DND-41 (cell line): ENCODE measurements at regions not wholly inside any gene's neighbourhood (a gene's known extent, or its start where the extent isn't known, plus 50 kb on each side); places are given as distances from the start of the nearest gene placed in this dataset.

Source experiments
- ATAC-seq: fragments of 200-7000 bp; cut with Tn5 transposase; 3 replicates; pipeline ENCODE4 v1.9.1; 2021; ENCODE audit warnings: low read depth; ENCODE audit not compliant: insufficient read depth
- DNase-seq: peaks from one replicate; pipeline ENCODE4 v3.0.0-alpha.2; 2020
- H2AFZ ChIP-seq: 2 replicates; pipeline ENCODE4 v1.6.0; 2012; ENCODE audit warnings: low read depth, low read length
- H3K27ac ChIP-seq: 2 replicates; pipeline ENCODE4 v1.5.1; 2012; ENCODE audit warnings: low read length, inconsistent platforms
- H3K27me3 ChIP-seq: fragments of 200-600 bp; sonication (generic); 2 replicates; pipeline ENCODE4 v1.6.0; 2012; ENCODE audit warnings: low read length, mild to moderate bottlenecking, inconsistent platforms; ENCODE audit not compliant: insufficient read depth, poor library complexity
- H3K36me3 ChIP-seq: 2 replicates; pipeline ENCODE4 v1.5.1; 2012; ENCODE audit warnings: low read length, inconsistent platforms; ENCODE audit not compliant: insufficient read depth
- H3K4me1 ChIP-seq: 2 replicates; pipeline ENCODE4 v1.5.1; 2012; ENCODE audit warnings: mild to moderate bottlenecking, low read length; ENCODE audit not compliant: insufficient read depth
- H3K4me2 ChIP-seq: 2 replicates; pipeline ENCODE4 v1.6.0; 2012; ENCODE audit warnings: mild to moderate bottlenecking, moderate library complexity, low read length, inconsistent platforms; ENCODE audit not compliant: insufficient read depth
- H3K4me3 ChIP-seq, 2 experiments: fragments of 200-600 bp in 1 of 2; shearing (Covaris generic) in 1 of 2; 2 replicates each; pipeline ENCODE4 v1.5.1; 2012 to 2016; ENCODE audit warnings: inconsistent platforms in 2 of 2, low read length in 2 of 2, mild to moderate bottlenecking in 2 of 2, low read depth in 1 of 2, moderate library complexity in 1 of 2
- H3K79me2 ChIP-seq: 2 replicates; pipeline ENCODE4 v1.6.0; 2012; ENCODE audit warnings: low read length, inconsistent platforms; ENCODE audit not compliant: insufficient read depth
- H3K9ac ChIP-seq: 2 replicates; pipeline ENCODE4 v1.6.0; 2012; ENCODE audit warnings: low read depth, mild to moderate bottlenecking, inconsistent platforms, low read length, moderate library complexity
- H3K9me3 ChIP-seq: 2 replicates; pipeline ENCODE4 v1.5.1; 2012; ENCODE audit warnings: low read length, moderate library complexity, mild to moderate bottlenecking, inconsistent platforms; ENCODE audit not compliant: insufficient read depth, severe bottlenecking
- H4K20me1 ChIP-seq: 2 replicates; pipeline ENCODE4 v1.6.0; 2012; ENCODE audit warnings: low read length; ENCODE audit not compliant: insufficient read depth
- CTCF ChIP-seq: IDR thresholded peaks from 2 replicates; pipeline ENCODE4 v1.5.1; 2012; ENCODE audit warnings: borderline replicate concordance, low read length, moderate library complexity, mild to moderate bottlenecking; ENCODE audit not compliant: poor library complexity, severe bottlenecking; ENCODE audit errors: extremely low read depth
- EZH2 ChIP-seq: IDR thresholded peaks from 3 replicates; pipeline ENCODE4 v1.6.1; 2012; ENCODE audit warnings: borderline replicate concordance, low read depth, mild to moderate bottlenecking, moderate library complexity, low read length, inconsistent platforms; ENCODE audit not compliant: severe bottlenecking

GRCh38 chr4:13984991-13985800 lies 357.7 kb upstream of the BOD1L1 start:
- H2AFZ ChIP-seq = no peak overlapping the region

GRCh38 chr4:13985837-13986236 lies 358.3 kb upstream of the BOD1L1 start:
- Histone ChIP-seq H3K4me2 (no peak overlapping the region), H3K27ac (no peak overlapping the region), H3K36me3 (no peaks in the 10 kb centered on the region), H3K9me3 (no peaks in the 10 kb centered on the region), H2AFZ (no peak overlapping the region), H3K4me3 (no peak overlapping the region), H3K9ac (no peak overlapping the region), H3K79me2 (no peaks in the 10 kb centered on the region), H4K20me1 (no peaks in the 10 kb centered on the region), H3K27me3 (no peaks in the 10 kb centered on the region), H3K4me1 (no peaks in the 10 kb centered on the region)
- ATAC-seq (no peak), DNase-seq (no peak)
- TF ChIP-seq EZH2 (no peak), CTCF (no peak)

More at GRCh38 chr4:13984991-13985800, 357.7 kb upstream of the BOD1L1 start:
- Histone ChIP-seq H4K20me1 (no peaks in the 10 kb centered on the region), H3K27ac (no peak overlapping the region), H3K79me2 (no peaks in the 10 kb centered on the region), H3K4me3 (no peak overlapping the region), H3K4me1 (no peaks in the 10 kb centered on the region), H3K27me3 (no peaks in the 10 kb centered on the region), H3K9me3 (no peaks in the 10 kb centered on the region), H3K36me3 (no peaks in the 10 kb centered on the region), H3K9ac (no peak overlapping the region), H3K4me2 (no peak overlapping the region)
- TF ChIP-seq EZH2 (no peak), CTCF (no peak)
- no peak for ATAC-seq
- no peak for DNase-seq

- H3K9ac ChIP-seq = no peak overlapping the region
- no peak overlapping the region for H2AFZ ChIP-seq
- TF ChIP-seq EZH2 = no peak
- TF ChIP-seq CTCF = no peak
- no peaks in the 10 kb centered on the region for H3K27me3 ChIP-seq
- no peak overlapping the region for H3K4me3 ChIP-seq
- no peak overlapping the region for H3K4me2 ChIP-seq
- H3K4me1 ChIP-seq = no peaks in the 10 kb centered on the region
- no peak overlapping the region for H3K27ac ChIP-seq
- H3K36me3 ChIP-seq = no peaks in the 10 kb centered on the region
- H4K20me1 ChIP-seq = no peaks in the 10 kb centered on the region
- no peaks in the 10 kb centered on the region for H3K9me3 ChIP-seq
- H3K79me2 ChIP-seq = no peaks in the 10 kb centered on the region
- DNase-seq (no peak), ATAC-seq (no peak)
Measured at GRCh38 chr4:13986548-13986947, 359.0 kb upstream of the BOD1L1 start.
